ENCODE measurements at regions not wholly inside any gene's neighbourhood (a gene's known extent, or its start where the extent isn't known, plus 50 kb on each side); places are given as distances from the start of the nearest gene placed in this dataset.

- DNase-seq, result no peak
These were observed 618.1 kb downstream of the ZNF385D start for GRCh38 chr3:21132896-21133295.

DNA sequence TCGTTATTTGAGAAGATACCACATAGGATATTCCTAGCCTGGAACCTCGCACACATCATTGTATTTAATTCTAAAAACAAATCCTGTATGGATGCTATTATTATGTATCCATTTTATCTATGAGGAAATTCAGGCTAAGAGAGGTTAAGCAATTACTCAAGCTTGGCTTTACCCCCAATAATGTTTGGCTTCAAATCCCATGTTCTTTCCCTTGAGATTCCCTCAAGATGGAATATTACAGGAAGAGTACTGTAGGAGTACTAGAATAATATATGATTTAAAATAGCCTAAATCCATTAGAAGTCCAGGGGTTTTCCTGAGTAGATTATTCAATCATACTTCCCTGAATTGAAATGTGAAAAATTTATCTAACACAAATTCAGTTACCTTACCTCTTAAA, 630.2 kb downstream of the ZNF385D start:
- no peak for DNase-seq

DNA sequence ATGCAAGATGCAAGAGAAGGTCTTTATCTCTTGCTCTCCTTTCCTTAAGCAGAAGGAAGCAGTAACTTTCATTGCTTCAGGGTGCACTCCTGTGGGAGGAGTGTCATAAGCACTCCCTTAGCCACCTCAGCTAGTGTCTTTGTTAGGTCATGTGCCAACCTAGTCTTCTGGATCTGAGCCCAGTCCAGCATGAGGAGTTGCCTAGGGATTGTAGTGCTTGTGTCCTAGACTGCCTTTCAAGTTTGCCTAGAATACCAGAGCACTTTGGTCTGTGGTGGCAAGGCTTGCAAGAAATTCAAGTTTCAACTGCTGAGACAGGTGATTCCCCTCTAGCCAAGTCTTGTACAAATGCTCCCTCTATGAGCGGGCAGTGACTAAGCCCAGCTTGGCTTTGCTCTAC, 633.6 kb downstream of the ZNF385D start:
- DNase-seq, result no peak

GRCh38 chr3:21109056-21109455, 642.0 kb downstream of the ZNF385D start:
- no peak for DNase-seq

DNA sequence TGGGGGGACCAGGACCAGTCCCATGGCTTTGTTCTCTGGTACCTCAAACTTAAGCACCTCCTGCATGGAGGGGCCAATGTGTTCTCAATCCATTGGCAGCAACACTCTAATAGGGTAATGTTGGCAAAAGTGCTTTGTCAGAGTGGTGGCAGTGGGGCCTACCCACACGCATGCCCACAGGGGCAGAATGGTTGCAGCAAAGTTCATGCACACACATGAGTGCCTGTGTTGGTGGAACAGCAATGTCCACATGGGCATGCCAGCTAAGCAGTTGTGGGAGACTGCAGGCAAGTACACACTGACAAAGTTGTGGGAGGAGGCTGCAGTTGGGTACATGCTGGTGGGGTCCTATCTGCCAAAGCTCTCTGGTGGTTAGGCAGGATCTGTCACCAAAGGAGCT, 645.2 kb downstream of the ZNF385D start:
- DNase-seq, result no peak

DNA sequence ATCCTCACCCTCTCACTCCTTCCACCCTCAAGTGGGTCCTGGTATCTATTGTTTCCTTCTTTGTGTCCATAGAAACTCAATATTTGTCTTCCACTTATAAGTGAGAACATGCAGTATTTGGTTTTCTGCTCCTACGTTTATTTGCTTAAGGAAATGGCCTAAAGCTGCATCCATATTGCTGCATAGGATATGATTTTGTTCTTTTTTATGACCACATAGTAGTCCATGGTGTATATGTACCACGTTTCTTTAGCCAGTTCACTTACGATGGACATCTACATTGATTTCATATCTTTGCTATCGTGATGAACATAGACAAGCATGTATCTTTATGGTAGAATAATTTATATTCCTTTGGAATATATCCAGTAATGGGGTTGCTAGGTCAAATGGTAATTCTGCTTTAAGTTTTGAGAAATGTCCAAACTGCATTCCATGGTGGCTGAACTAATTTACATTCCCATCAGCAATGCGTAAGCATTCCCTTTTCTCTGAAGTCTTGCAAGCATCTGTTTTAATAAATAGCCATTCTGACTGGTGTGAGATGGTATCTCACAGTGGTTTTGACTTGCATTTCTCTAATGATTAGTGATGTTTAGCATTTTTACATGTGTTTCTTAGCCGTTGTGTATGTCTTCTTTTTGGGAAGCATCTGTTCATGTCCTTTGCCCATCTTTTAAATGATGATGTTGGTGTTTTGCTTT, 650.2 kb downstream of the ZNF385D start:
- DNase-seq, result no peak

DNA sequence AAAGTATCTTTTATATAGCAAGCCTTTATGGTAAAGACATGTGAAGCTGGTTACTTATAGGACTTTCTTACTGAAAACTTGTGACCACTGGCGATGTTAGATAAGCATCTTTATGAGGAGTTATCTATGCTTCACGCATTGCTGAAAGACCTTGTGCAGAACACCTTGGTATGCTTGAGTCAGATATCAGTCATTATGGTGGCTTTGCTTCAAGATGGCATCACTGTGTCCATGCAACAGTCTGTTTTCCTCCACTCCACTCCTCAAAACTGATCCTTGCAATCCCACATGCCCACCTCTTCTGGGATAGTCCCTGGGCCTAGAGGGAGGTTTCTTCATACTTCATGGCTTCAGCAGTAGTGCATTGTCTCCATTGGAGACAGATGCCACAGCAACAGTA, 656.3 kb downstream of the ZNF385D start:
- DNase-seq, result no peak

DNA sequence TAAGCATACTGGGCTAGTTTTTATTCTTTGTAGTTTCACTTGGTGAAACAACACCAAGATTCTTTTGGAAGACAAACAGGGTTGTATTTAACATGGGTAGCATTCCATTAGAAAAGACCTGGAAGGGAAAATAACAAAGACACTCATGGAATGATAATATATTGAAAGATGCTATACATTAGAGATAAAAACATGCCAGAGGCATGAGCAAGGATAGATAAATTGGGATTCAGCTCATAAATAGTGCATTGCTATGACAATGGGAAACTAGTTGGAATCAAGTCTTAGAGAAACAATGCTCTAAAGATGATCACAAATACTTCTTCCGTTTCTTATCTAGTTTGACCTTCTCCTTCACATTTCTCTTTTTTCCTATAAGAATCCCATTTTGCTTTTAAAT, 677.4 kb downstream of the ZNF385D start:
- no peak for DNase-seq

DNA sequence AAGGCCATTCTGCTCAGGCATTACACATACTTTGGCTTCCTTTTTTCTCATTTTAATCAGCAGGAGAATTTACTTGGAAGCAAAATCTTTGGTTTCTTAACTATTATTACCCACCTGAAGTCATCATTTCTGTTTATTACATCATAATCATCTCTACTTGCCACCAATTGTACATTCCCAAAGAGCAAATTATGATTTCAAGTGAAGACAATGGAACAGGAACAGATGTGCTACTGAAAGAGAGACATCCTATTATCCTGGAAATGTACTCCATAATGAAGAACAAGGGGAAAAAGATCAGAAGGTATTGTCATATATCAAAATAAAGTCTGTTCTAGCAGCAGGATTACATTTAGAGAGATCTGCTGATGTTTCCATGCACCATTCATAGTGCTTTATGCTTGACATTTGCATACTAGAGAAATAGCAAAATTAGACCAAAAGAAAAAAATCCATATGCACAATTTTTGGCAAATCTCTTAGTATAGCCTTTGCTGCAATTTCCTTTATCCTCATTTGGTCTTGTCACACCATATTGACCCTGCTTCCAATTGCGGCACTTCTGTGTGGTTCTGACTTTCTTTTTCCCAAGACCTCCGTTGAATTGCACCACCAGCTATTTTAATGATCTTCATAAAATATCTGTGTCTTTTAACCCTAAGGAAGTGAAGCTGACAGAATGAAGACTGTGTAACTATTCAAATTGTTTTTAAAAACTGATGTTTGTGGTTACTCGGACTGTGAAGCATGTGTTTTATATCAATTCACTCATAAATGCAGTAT, 683.8 kb downstream of the ZNF385D start:
- no peak for DNase-seq

DNA sequence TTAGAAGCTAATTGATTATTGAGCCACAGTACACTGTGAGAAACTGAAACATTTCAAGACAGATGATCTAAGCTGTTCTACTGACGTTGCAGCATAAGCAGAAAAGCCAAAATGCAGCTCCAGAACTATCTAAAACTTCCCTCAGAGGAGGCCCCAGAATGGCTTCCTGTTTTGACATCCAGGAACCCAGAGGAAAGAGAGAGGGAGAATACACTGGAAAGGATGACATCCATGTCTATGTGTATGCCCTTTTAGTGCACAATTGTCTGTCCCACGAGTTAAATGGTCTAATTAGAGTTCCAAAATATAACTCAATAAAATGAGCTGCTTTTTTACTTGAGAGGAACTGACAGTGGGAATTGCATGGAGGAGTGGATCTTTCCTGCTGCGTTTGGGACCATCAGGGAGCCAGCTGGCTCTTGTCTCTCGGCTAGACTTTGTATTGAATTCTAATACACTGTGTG, 688.1 kb downstream of the ZNF385D start:
- no peak for DNase-seq

DNA sequence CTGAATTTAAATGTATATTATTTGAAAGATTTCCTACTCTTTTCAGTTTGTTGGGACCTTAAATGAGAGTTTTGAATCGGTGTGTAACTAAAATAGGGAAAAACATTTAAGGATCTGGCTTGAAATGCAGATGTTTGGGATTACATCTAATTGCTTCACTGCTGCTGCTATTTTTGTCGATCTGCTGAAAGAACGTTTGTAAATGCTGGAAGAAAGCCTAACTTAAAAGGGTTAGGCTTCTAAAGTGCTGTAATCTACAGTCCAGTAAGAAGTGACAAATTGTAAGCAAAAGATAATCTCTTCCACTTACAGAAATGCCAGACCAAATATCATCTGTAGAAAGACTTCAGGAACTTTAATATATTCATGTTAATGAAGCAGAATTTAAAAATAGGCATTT, 691.6 kb downstream of the ZNF385D start:
- DNase-seq, result no peak

GRCh38 chr3:21056293-21056692, 694.7 kb downstream of the ZNF385D start:
- no peak for DNase-seq

DNA sequence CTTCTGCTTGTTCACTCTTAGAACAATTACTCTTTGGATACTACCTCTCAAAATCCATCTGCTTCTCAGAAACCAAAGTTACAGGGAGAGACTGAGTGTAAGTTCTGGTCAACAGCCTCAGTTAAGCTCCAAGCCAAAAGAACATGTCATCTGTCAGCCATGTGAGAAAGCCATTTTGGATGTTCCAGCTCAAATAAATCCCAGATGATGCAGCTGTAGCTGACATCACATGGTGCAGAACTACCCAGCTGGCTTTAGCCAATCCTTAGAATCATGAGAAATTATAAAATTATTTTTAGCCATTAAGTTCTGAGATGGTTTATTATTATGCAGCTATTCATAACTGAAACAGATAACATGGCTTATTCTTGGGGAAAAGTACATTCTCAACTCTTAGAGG, 696.0 kb downstream of the ZNF385D start:
- DNase-seq, result no peak

- no peak for DNase-seq
These were observed 696.9 kb downstream of the ZNF385D start for GRCh38 chr3:21054064-21054463.

DNA sequence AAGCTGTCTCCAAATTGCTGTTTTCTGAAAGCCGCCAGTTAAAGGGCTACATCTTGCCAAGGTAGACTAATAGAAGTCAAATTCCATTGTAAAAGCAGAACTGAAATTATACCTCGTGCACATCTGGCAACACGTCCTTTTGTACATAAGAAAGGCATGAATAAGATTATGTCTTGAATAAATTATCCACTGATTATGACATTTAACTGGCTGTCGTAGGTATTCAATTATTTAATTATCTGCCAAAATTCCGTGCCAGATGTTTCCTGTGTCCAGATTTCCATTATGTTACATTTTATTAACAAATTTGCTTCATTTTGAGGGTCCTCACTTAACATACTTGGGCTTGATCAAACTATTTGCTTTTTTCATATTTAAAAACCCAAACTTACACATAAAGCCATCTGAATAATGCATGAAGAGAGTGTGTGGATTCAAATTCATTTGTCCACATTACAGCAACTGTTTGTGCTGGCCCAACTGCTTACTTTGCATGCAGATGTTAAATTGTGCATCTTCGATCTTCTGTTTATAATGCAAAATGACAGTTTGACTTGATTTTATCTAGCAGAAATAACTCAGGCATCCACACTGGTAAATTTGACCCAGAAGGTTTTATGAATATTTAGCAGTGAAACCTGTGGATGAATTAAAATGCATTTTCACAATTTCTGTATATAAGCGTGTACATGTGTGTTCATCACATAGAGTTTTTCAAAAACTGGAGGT, 701.5 kb downstream of the ZNF385D start:
- no peak for DNase-seq

GRCh38 chr3:21043139-21043538, 707.9 kb downstream of the ZNF385D start:
- no peak for DNase-seq

DNA sequence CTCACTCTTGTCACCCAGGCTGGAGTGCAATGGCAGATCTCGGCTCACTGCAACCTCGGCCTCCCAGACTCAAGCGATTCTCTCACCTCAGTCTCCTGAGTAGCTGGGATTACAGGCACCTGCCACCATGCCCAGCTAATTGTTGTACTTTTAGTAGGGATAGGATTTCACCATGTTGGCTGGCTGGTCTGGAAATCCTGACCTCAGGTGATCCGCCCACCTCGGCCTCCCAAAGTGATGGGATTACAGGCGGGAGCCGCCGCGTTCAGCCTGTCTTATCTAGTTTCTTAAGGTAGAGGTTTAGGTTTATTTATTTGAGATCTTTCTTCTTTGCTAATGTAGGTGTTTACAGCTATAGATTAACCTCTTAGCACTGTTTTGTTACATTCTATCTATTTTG, 708.8 kb downstream of the ZNF385D start:
- no peak for DNase-seq

DNA sequence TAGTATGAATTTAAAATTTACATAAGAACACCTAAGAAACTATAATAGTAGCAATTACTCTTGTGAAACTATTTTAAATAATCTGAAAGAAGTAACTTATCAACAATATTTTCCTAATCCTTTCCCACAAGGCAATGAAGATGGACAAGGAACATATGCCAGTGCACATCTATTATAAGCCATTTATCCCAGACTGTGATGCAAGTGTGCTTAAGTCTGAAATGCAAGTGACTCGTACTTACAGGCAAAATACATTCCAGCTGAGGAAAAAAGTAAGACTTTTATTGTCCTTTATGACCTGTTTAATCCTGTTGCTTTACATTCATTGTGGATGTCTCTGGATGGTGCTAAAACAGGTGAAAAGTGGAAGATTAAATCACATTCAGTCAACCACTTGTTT, 709.4 kb downstream of the ZNF385D start:
- DNase-seq, result no peak

DNA sequence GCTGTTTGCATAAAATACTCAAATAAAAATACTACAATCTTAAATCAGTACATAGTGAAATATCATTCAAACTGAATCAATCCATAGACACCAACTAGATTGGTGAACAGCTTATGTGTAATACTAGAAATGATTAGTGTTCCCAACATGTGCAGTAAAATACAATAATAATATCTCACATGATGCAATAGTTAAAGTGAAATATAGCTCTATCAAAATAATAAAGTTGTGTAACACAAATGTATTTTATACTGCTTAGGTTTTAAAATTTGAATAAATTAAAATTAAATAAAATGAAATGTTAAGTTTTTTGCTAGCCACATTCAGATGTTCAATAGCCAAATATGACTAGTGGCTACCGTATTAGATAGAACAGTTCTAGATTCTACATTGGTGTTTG, 714.1 kb downstream of the ZNF385D start:
- no peak for DNase-seq

DNA sequence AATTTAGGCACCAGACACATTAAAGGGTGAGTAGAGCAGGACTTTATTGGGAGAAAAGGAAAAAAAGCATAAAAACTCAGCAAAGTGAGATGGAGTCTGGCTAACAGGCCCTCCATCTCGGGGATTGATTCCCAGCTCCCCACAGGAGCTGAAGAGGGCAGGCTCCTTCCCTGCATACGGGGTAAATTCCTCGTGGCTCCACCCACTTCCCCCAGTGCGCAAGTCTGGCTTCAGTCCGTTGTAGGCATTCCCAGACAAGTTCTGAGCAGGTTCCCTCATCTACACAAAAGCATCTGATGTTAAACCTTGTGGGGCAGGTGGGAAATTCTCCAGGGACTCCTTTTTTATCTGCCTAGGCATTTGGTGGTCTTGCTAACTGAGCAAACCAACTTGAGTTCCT, 722.6 kb downstream of the ZNF385D start:
- DNase-seq, result no peak

- DNase-seq, result no peak
These were observed 726.4 kb downstream of the ZNF385D start for GRCh38 chr3:21024563-21024962.

GRCh38 chr3:21020681-21021080, 730.3 kb downstream of the ZNF385D start:
- DNase-seq, result no peak

DNA sequence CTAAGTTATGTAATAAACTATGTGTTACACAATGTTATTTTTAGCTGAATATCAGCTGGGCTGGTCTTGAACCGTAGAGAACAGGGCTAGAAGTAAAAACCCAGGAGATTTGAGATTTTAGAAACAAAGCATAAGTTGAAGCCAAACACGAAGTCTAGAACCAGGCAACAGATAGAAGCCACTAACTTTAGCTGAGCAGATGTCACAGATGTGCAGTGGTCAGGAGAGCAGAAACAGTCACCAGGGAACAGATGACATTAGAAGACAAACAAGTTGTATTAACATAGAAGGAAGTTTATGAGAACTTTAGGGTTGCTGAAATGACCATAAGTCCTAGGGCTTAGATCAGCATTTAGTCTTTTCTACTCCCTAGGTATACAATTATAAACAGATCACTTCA, 731.0 kb downstream of the ZNF385D start:
- no peak for DNase-seq

Data from activated CD4-positive, alpha-beta T cell treated with anti-CD3 and anti-CD28 coated beads, Interleukin-2, amount 50 U/mL, for 16 hours (primary cell).